Right lobe of liver (tissue), 6 donors: ENCODE measurements at regions not wholly inside any gene's neighbourhood (a gene's known extent, or its start where the extent isn't known, plus 50 kb on each side); places are given as distances from the start of the nearest gene placed in this dataset.
A peak's percentile ranks its signal among the peaks of the same experiment; 100 is the strongest.

ENCODE experiments used
- ATAC-seq, 4 donors: fragments of 200-7000 bp; cut with Tn5 transposase; one replicate each; pipeline ENCODE4 v1.9.1; 2020; ENCODE audit warnings: mild to moderate bottlenecking in 4 of 4, moderate library complexity in 4 of 4
- DNase-seq, 3 donors: peaks; one replicate each; pipeline ENCODE4 v3.0.0-alpha.2; 2020
- H3K27ac ChIP-seq, 3 donors: fragments of 200-600 bp; one replicate each; pipeline ENCODE4 v1.8.0; 2022
- H3K27me3 ChIP-seq, 2 donors: fragments of 200-600 bp; one replicate each; pipeline ENCODE4 v1.8.0; 2022
- H3K36me3 ChIP-seq, 4 donors: fragments of 200-600 bp; sonication (generic) in 1 of 4; one replicate each; pipeline versions ENCODE4 v1.5.1 to v1.8.0; 2017 to 2022; ENCODE audit warnings: control low read depth in 1 of 4
- H3K4me1 ChIP-seq, 4 donors: fragments of 200-600 bp; sonication (generic) in 1 of 4; one replicate each; pipeline versions ENCODE4 v1.5.1 to v1.8.0; 2017 to 2022; ENCODE audit warnings: control low read depth in 1 of 4
- H3K4me3 ChIP-seq, 3 donors: fragments of 200-600 bp; one replicate each; pipeline ENCODE4 v1.8.0; 2022
- H3K9me3 ChIP-seq, 4 donors: fragments of 200-600 bp; sonication (generic) in 1 of 4; one replicate each; pipeline versions ENCODE4 v1.5.1 to v1.8.0; 2017 to 2022; ENCODE audit warnings: control low read depth in 1 of 4
- POLR2A ChIP-seq: fragments of 450-650 bp; IDR thresholded peaks from one replicate; pipeline ENCODE4 v1.6.1; 2017; ENCODE audit warnings: antibody characterized with exemption, mild to moderate bottlenecking
- WGBS: methylation state at CpG from one replicate; pipeline ENCODE4 v1.1.6; 2018; ENCODE audit warnings: low coverage, low lambda C conversion rate; ENCODE audit not compliant: insufficient coverage; ENCODE audit errors: missing lambda C conversion rate; 5-methylcytosine and 5-hydroxymethylcytosine counted together
- intact Hi-C, 2 donors: fragments of 100-400 bp; cut with DNase I; formaldehyde crosslinking; loops; one replicate each; pipeline versions ENCODE4 v1.11.2 to v1.14.1; 2022
- TF ChIP-seq, protein P1 (sequence below), 4 donors: fragments of 200-600 bp in 3 of 4; fragments of 450-650 bp in 1 of 4; IDR thresholded peaks; one replicate each; pipeline versions ENCODE4 v1.5.1 to v1.8.0; 2016 to 2022; ENCODE audit warnings: antibody characterized with exemption in 4 of 4, mild to moderate bottlenecking in 2 of 4
- donor health status: DM: no; HTN: yes; CAD: no.
- donor health status: DM: no; HTN: no; CAD: no.
- donor health status: DM: no; HTN: no; CAD: no.
- donor health status: DM: no; HTN: yes; CAD: no.
- donor health status: DM: no; HTN: yes; CAD: no.

DNA sequence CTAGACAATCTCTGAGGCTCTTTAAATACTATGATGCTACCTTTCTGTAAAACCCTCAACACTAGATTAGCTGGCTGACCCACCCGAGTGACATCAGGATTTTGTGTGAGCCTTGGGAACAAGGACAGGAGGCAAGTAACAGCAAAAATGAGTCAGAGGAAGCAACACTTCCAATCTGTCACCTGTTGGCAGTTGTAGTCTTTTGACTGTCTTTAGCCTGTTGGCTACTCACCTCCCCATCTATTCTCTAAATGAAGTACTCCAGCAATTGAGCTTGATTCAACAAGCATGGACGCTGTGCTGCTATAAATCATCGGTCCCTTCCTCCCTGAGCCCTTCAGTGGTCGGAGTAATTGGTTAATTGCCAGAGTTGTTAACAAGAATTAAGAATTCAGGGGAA, 898.7 kb downstream of the BCL11A start:
- ATAC-seq (no peak), DNase-seq (no peak)
- Histone ChIP-seq H3K4me1 (no peaks in the 10 kb centered on the region), H3K9me3 (no peaks in the 10 kb centered on the region), H3K27ac (no peak overlapping the region), H3K36me3 (no peaks in the 10 kb centered on the region), H3K4me3 (no peak overlapping the region), H3K27me3 (no peaks in the 10 kb centered on the region)
- 54% methylated on average over 4 of the region's 4 CpGs for WGBS
- intact Hi-C loops, result no loop called here
- TF ChIP-seq POLR2A, result no peak
- TF ChIP-seq, protein P1, sequence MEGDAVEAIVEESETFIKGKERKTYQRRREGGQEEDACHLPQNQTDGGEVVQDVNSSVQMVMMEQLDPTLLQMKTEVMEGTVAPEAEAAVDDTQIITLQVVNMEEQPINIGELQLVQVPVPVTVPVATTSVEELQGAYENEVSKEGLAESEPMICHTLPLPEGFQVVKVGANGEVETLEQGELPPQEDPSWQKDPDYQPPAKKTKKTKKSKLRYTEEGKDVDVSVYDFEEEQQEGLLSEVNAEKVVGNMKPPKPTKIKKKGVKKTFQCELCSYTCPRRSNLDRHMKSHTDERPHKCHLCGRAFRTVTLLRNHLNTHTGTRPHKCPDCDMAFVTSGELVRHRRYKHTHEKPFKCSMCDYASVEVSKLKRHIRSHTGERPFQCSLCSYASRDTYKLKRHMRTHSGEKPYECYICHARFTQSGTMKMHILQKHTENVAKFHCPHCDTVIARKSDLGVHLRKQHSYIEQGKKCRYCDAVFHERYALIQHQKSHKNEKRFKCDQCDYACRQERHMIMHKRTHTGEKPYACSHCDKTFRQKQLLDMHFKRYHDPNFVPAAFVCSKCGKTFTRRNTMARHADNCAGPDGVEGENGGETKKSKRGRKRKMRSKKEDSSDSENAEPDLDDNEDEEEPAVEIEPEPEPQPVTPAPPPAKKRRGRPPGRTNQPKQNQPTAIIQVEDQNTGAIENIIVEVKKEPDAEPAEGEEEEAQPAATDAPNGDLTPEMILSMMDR (IDR thresholded peaks at IDR 0.05), result no peak

DNA sequence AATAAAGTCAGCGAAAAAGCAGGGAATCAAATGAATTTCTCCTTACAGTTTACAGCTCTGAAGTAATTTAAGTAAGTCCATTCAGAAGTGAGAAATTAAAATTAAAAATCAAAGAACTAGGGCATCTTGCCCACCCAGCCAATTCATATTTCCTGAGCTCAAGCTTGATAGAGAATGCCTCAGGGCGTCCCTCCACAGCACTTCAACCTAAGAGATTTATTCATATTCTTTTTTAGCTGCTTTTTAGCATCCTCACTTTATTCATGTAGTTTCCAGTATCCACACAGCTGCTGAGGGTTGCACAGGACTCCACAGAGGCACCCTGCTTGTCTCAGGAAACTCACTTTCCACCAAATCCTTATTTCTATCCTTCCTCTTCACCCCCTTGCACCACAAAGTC, 900.3 kb downstream of the BCL11A start:
- DNase-seq, result no peak
- Histone ChIP-seq H3K4me3 (no peak overlapping the region), H3K27ac (no peak overlapping the region), H3K9me3 (no peaks in the 10 kb centered on the region), H3K27me3 (no peaks in the 10 kb centered on the region), H3K4me1 (no peaks in the 10 kb centered on the region), H3K36me3 (no peaks in the 10 kb centered on the region)
- intact Hi-C loops, result no loop called here
- TF ChIP-seq, protein P1 (IDR thresholded peaks at IDR 0.05), result no peak
- TF ChIP-seq POLR2A, result no peak
- ATAC-seq, result no peak
- WGBS, result 40% methylated on average over 2 of the region's 2 CpGs

DNA sequence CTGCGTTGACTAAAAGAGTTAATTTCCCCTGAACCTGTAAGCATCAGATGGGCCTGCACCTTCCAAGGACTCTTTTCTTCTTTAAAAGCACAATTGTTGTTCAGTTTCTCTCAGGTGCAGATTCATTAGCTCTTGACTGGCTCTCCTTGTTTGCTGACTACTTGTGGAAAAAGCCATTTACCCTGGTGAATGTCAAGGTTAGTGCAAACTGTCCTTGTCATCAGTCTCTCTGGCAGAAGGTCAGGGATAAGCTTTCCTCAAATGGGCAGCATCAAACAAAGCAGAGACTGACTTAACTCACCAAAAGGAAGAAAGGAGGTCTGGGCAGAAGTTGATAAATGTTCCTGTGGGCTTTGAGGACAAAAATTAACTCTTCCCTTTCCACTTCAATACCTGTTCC, 922.7 kb downstream of the BCL11A start:
- no peak overlapping the region for H3K4me3 ChIP-seq
- no peak for TF ChIP-seq POLR2A
- TF ChIP-seq, protein P1 (IDR thresholded peaks at IDR 0.05), result no peak
- ATAC-seq, result no peak
- no peaks in the 10 kb centered on the region for H3K4me1 ChIP-seq
- no peak for DNase-seq
- H3K36me3 ChIP-seq, result no peaks in the 10 kb centered on the region
- 55% methylated on average over 1 of the region's 1 CpG for WGBS
- intact Hi-C loops, result no loop called here
- peaks cover 0 to 3% (median 0%) of the 10 kb centered on the region in 4 donors for H3K9me3 ChIP-seq
- H3K27ac ChIP-seq, result no peak overlapping the region
- H3K27me3 ChIP-seq, result no peaks in the 10 kb centered on the region

DNA sequence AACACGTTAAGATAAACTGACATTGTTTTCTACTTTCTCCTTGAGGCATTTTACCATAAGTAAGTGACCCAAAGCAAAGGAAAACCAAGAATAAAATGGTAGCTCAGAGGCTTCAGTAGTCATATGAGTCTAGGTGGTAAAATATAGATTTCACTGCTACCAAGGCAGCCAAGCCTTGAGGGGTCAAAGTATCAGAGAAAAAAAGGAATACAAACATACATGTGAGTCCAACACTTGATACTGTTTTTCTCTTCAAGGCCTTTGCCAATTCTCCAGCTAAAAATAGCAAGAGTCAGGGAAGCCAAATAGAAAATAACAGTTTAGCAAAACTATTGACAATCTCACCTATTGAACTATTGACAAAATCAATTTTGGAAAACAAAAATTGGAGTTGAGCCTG, 925.9 kb downstream of the BCL11A start:
- WGBS, result 7% methylated on average over 1 of the region's 1 CpG
- ATAC-seq (peak; percentile 53 to 78 (median 73)), DNase-seq (no peak)
- no peak for TF ChIP-seq POLR2A
- TF ChIP-seq, protein P1 (IDR thresholded peaks at IDR 0.05), result no peak
- intact Hi-C loops, result no loop called here
- no peak overlapping the region for H3K4me3 ChIP-seq
- H3K27ac ChIP-seq, result no peak overlapping the region
- peaks cover 0 to 8% (median 1%) of the 10 kb centered on the region in 4 donors for H3K4me1 ChIP-seq
- H3K27me3 ChIP-seq, result no peaks in the 10 kb centered on the region
- no peaks in the 10 kb centered on the region for H3K36me3 ChIP-seq
- peaks cover 0 to 3% (median 0%) of the 10 kb centered on the region in 4 donors for H3K9me3 ChIP-seq
